Limb (tissue), 2 donors: ENCODE measurements at regions not wholly inside any gene's neighbourhood (a gene's known extent, or its start where the extent isn't known, plus 50 kb on each side); places are given as distances from the start of the nearest gene placed in this dataset.

Source experiments
- DNase-seq, 2 donors: peaks; one replicate each; pipeline ENCODE4 v3.0.0-alpha.2; 2016; ENCODE audit errors: extremely low spot score in 2 of 2

DNA sequence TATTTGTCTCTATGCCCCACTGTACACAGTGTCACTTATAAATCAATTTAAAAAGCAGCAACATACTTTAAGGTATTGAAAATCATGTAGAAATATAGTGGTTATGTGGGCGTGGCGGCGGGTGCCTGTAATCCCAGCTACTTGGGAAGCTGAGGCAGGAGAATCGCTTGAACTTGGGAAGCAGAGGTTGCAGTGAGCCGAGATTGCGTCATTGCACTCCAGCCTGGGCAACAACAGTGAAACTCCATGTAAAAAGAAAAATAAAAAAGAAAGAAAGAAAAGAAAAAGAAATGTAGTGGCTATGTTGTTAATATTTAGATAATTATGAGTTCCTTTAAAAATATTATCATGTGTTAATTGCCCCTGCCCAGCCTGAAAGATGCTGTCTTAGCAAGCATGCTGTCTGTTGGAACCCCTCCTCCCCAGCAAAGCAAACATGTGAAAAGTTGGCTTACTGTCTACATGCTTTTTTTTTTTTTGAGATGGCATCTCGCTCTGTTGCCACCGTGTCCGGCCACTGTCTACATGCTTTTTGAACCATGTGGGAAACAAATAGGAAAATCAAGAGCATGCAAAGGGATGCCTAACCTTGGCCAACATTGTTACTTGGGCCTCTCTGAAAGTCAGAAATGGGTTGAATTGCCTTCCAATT, 151.4 kb upstream of the TSHZ2 start:
- no peak for DNase-seq

GRCh38 chr20:52818491-52818890, 153.7 kb upstream of the TSHZ2 start:
- no peak for DNase-seq

DNA sequence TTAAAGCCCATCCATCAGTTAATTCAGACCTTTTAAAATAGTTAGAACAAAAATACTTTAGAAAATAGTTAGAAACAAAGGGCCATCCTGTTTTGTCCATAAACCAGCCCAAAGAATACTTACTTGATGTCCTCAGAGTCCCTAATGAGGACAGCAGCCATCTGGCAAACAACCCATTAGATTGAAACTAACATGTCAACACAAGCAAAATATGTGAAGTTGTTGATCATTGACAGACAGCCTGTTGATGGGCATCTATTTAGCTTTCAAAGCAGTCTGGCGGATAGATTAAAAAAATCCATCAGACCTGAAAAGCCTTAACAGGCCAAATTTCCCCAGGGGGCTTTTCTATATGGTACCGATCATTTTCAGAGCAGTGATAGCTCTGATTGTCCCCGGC, 154.2 kb upstream of the TSHZ2 start:
- no peak for DNase-seq

- no peak for DNase-seq
Measured at GRCh38 chr20:52817511-52817910, 154.6 kb upstream of the TSHZ2 start.

GRCh38 chr20:52814371-52814770, 157.8 kb upstream of the TSHZ2 start:
- no peak for DNase-seq

DNA sequence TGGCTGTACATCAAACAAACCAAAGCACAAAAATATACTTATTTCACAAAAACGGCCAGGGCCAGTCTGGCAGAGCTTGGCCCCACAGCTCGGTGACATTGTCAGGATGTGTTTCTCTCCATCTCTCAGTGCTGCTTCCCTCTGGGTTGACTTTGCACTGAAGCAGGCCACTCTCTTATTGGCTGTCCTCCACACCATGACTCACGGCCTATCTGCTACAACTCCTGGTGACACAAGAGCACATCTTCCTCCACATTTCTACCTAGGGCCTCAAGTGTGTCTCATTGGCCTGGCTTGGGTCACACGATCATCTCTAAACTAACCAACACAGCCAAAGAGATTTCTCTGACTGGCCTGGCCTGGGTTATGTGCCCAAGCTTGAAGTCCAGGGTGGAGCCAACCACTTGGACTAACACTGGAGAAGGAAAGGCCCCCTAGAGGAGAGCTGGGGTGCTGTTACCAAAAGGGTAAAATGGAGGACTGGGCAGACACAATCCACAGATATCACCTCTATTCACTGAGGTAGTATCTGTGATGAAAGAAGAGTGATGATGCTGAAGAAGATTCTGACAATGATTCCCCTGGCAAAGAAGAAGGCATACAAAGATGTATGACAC, 159.8 kb upstream of the TSHZ2 start:
- no peak for DNase-seq

DNA sequence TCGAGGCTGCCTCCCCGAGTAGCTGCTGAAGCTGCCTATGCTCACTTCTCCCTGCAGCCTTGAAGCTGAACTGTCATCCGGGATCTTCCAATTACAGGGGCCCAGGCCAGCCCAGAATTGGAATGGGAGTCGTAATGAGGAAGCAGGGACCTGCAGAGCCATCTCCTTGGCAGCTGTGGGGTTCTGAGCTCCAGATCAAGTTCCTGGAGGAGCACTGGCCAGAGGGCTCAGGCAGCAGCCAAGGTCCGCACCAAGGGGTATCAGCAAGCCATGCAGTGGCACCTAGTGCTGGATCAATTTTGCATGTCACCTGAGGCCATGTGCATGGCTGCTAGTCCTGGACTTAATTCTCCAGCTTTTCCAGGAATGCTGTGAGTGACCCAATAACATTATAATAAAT, 163.2 kb upstream of the TSHZ2 start:
- DNase-seq: no peak

DNA sequence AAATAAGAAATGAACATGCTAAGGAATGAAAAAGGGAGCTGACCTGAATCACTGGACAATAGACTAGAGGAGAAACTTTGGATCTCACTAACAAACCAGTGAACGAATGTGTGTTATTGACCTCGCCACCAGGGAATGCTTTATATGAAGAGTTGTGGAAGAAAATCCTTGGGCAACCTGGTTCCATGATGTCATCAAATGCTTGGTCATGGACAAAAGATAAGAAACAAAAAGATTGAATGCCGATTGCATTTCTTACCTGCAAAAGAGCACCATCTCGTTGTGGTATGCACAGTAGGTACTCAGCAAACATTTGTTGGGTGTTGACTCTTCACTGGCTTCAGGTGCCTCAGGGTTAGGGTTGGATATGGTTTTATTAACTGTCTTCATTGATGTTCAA, 165.2 kb upstream of the TSHZ2 start:
- no peak for DNase-seq

- no peak for DNase-seq
Measured at GRCh38 chr20:52805843-52806242, 166.3 kb upstream of the TSHZ2 start.

DNA sequence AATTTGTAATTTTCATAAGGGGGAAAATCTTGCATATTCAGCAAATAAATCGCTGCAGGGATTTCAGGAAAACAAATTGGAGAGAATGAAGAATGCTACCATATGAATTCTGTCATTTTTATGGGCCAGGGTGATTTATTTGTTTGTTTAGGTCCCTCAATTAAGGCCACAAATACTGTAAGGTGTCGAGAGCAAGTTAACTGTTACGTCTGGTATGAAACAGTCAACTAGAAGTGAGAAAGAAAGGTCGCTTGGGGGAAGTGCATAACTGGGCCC, 166.9 kb upstream of the TSHZ2 start:
- no peak for DNase-seq

- no peak for DNase-seq
Measured at GRCh38 chr20:52804497-52805295, 167.5 kb upstream of the TSHZ2 start.

DNA sequence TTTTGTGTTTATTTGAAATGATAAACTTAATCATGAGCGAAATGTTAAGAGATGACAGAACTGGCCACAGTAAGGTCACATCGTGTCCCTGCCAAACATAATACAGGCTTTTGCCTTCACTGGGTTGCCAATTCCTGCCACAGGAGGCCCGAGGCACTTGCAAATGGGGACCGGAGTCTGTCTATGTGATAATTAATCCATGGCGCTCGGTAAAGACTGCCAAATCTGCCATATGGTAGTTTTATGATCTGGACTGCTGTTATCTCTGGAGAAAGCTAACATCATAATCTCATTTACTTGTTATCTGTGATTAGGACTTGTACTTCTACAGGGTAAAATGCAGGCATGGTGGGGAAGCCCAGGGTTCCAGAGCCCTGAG, 170.5 kb upstream of the TSHZ2 start:
- no peak for DNase-seq

- DNase-seq: no peak
Measured at GRCh38 chr20:52800734-52801627, 171.2 kb upstream of the TSHZ2 start.

GRCh38 chr20:52799130-52799529, 173.0 kb upstream of the TSHZ2 start:
- DNase-seq: no peak

- DNase-seq: no peak
Measured at GRCh38 chr20:52798124-52798523, 174.0 kb upstream of the TSHZ2 start.

- no peak for DNase-seq
Measured at GRCh38 chr20:52794853-52795252, 177.3 kb upstream of the TSHZ2 start.

- no peak for DNase-seq
Measured at GRCh38 chr20:52793339-52793963, 178.7 kb upstream of the TSHZ2 start.

DNA sequence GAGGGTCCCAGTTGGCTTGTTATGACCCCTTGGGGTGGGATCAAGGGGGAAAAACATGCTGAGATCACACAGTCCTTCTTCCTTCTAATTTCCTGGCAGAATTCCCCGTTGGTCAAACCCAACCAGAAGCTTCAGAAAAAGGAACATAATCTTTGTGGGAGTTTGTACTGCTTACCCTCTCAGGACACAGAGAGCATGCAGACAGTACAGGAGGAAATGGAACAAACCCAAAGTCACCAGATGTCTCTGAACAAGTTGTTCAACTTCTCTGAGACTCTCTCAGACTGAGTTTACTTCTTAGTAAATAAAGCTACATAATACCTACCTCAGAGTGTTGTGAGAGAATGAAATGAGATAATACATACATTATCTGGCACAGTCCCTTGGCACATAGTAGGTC, 181.1 kb upstream of the TSHZ2 start:
- no peak for DNase-seq

DNA sequence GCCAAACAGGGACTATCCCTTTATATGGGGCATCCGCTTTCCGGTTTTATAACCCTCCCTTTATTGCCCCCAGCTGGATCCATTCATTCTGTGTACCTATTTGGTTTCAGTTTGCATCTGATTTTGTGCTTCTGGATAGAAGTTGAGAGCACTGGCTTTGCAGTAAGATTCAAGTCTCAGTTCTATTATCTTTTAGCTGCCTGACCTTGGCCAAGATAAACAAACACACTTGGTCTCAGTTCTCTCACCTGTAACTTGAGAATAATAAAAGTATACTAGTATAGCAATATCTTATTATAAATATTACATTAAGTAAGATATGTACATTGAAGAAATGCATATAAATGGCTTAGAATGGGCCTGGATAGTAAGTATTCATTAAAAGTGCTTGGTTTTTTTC, 182.4 kb upstream of the TSHZ2 start:
- no peak for DNase-seq

GRCh38 chr20:52787962-52788361, 184.2 kb upstream of the TSHZ2 start:
- no peak for DNase-seq

- no peak for DNase-seq
Measured at GRCh38 chr20:52787216-52787615, 184.9 kb upstream of the TSHZ2 start.

GRCh38 chr20:52785679-52786078, 186.5 kb upstream of the TSHZ2 start:
- DNase-seq: no peak
